Activated CD4-positive, alpha-beta T cell treated with anti-CD3 and anti-CD28 coated beads, Interleukin-2, Interleukin-4, amounts not matched to agents 100 ng/mL and 50 ng/mL, durations not matched to agents 16 hours and 8 hours (primary cell): ENCODE measurements at regions not wholly inside any gene's neighbourhood (a gene's known extent, or its start where the extent isn't known, plus 50 kb on each side); places are given as distances from the start of the nearest gene placed in this dataset.

Experiments
- DNase-seq: peaks from one replicate; pipeline ENCODE4 v3.0.0-alpha.2; 2020; ENCODE audit warnings: low spot score

- DNase-seq, result no peak
Measured at GRCh38 chr4:20353646-20354045, 101.9 kb downstream of the SLIT2 start.

- DNase-seq, result no peak
Measured at GRCh38 chr4:20354120-20354519, 102.4 kb downstream of the SLIT2 start.

- no peak for DNase-seq
Measured at GRCh38 chr4:20356565-20356964, 104.9 kb downstream of the SLIT2 start.

- DNase-seq, result no peak
Measured at GRCh38 chr4:20358110-20358509, 106.4 kb downstream of the SLIT2 start.

GRCh38 chr4:20359692-20360091 is 108.0 kb downstream of the SLIT2 start:
- DNase-seq, result no peak

- DNase-seq, result no peak
Measured at GRCh38 chr4:20362148-20362547, 110.4 kb downstream of the SLIT2 start.

- DNase-seq, result no peak
Measured at GRCh38 chr4:20364969-20365368, 113.3 kb downstream of the SLIT2 start.

GRCh38 chr4:20367446-20367845 is 115.7 kb downstream of the SLIT2 start:
- DNase-seq, result no peak

- DNase-seq, result no peak
Measured at GRCh38 chr4:20368926-20369325, 117.2 kb downstream of the SLIT2 start.

GRCh38 chr4:20370274-20370673 is 118.6 kb downstream of the SLIT2 start:
- DNase-seq, result no peak

GRCh38 chr4:20376070-20376469 is 124.4 kb downstream of the SLIT2 start:
- DNase-seq, result no peak

GRCh38 chr4:20378181-20378580 is 126.5 kb downstream of the SLIT2 start:
- no peak for DNase-seq

- DNase-seq, result no peak
Measured at GRCh38 chr4:20381005-20381404, 129.3 kb downstream of the SLIT2 start.

GRCh38 chr4:20383283-20383682 is 131.6 kb downstream of the SLIT2 start:
- no peak for DNase-seq

- DNase-seq, result no peak
Measured at GRCh38 chr4:20383969-20384368, 132.3 kb downstream of the SLIT2 start.

GRCh38 chr4:20384456-20384855 is 132.8 kb downstream of the SLIT2 start:
- DNase-seq, result no peak

- DNase-seq, result no peak
Measured at GRCh38 chr4:20386001-20386740, 134.5 kb downstream of the SLIT2 start.

GRCh38 chr4:20386906-20387305 is 135.2 kb downstream of the SLIT2 start:
- DNase-seq, result no peak

GRCh38 chr4:20391198-20391597 is 139.5 kb downstream of the SLIT2 start:
- DNase-seq, result no peak

GRCh38 chr4:20391912-20392311 is 140.2 kb downstream of the SLIT2 start:
- no peak for DNase-seq

GRCh38 chr4:20393486-20394100 is 141.9 kb downstream of the SLIT2 start:
- no peak for DNase-seq

GRCh38 chr4:20394512-20394911 is 142.8 kb downstream of the SLIT2 start:
- DNase-seq, result no peak

- peak; percentile 17 for DNase-seq
Measured at GRCh38 chr4:20395160-20395773, 143.6 kb downstream of the SLIT2 start.
